Lower leg skin (tissue), 3 donors: ENCODE measurements at regions not wholly inside any gene's neighbourhood (a gene's known extent, or its start where the extent isn't known, plus 50 kb on each side); places are given as distances from the start of the nearest gene placed in this dataset.

ENCODE experiments used
- POLR2A ChIP-seq, 2 donors: fragments of 450-650 bp; IDR thresholded peaks; one replicate each; pipeline ENCODE4 v1.6.1; 2016 to 2017; ENCODE audit warnings: antibody characterized with exemption in 2 of 2, mild to moderate bottlenecking in 1 of 2, moderate library complexity in 1 of 2
- TF ChIP-seq, protein P1 (sequence below), 3 donors: fragments of 450-650 bp; IDR thresholded peaks; one replicate each; pipeline ENCODE4 v1.5.1; 2016; ENCODE audit warnings: antibody characterized with exemption in 3 of 3, mild to moderate bottlenecking in 3 of 3, moderate library complexity in 2 of 3

DNA sequence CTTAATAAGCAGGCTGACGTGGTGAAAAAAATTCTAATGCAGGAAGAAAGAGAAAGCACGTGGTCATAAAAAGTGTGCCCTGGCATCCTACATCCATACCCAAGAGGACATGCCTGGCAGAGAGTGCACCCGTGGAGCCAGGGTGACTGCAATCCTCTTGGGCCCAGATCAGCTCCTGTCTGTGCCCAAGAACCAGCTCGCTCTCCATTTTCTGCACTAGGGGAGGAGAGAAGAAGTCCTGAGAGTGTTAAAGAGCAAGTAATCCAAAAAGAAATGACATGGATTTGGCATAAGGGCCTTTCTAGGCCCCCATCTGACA lies 483.1 kb downstream of the BCOR start:
- no peak for TF ChIP-seq POLR2A (IDR thresholded peaks at IDR 0.05)
- TF ChIP-seq, protein P1, sequence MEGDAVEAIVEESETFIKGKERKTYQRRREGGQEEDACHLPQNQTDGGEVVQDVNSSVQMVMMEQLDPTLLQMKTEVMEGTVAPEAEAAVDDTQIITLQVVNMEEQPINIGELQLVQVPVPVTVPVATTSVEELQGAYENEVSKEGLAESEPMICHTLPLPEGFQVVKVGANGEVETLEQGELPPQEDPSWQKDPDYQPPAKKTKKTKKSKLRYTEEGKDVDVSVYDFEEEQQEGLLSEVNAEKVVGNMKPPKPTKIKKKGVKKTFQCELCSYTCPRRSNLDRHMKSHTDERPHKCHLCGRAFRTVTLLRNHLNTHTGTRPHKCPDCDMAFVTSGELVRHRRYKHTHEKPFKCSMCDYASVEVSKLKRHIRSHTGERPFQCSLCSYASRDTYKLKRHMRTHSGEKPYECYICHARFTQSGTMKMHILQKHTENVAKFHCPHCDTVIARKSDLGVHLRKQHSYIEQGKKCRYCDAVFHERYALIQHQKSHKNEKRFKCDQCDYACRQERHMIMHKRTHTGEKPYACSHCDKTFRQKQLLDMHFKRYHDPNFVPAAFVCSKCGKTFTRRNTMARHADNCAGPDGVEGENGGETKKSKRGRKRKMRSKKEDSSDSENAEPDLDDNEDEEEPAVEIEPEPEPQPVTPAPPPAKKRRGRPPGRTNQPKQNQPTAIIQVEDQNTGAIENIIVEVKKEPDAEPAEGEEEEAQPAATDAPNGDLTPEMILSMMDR (IDR thresholded peaks at IDR 0.05) = no peak
